ENCODE measurements at regions not wholly inside any gene's neighbourhood (a gene's known extent, or its start where the extent isn't known, plus 50 kb on each side); places are given as distances from the start of the nearest gene placed in this dataset.
"Not testable (repeated sequence)": the region's sequence is repeated elsewhere in the genome, so short reads cannot be mapped to it uniquely, and the experiment has no call there.

- DNase-seq, result not testable (repeated sequence)
Measured at GRCh38 chr7:24396387-24396786, 112.4 kb downstream of the NPY start.

GRCh38 chr7:24401628-24402593 is 117.9 kb downstream of the NPY start:
- DNase-seq, result peak; percentile 45

GRCh38 chr7:24402655-24403054 is 118.7 kb downstream of the NPY start:
- DNase-seq, result no peak

GRCh38 chr7:24403557-24403956 is 119.6 kb downstream of the NPY start:
- no peak for DNase-seq

GRCh38 chr7:24404315-24404714 is 120.3 kb downstream of the NPY start:
- DNase-seq, result no peak

- DNase-seq, result no peak
Measured at GRCh38 chr7:24405002-24405401, 121.0 kb downstream of the NPY start.

- DNase-seq, result peak; percentile 12
Measured at GRCh38 chr7:24406053-24406788, 122.2 kb downstream of the NPY start.

GRCh38 chr7:24406789-24407299 is 122.9 kb downstream of the NPY start:
- no peak for DNase-seq

GRCh38 chr7:24407965-24408364 is 124.0 kb downstream of the NPY start:
- DNase-seq, result no peak

- no peak for DNase-seq
Measured at GRCh38 chr7:24408798-24409430, 124.9 kb downstream of the NPY start.

GRCh38 chr7:24409431-24410024 is 125.5 kb downstream of the NPY start:
- no peak for DNase-seq

- DNase-seq, result no peak
Measured at GRCh38 chr7:24411226-24411625, 127.2 kb downstream of the NPY start.

- DNase-seq, result no peak
Measured at GRCh38 chr7:24417526-24418120, 133.6 kb downstream of the NPY start.

- DNase-seq, result peak; percentile 35
Measured at GRCh38 chr7:24419077-24419476, 135.1 kb downstream of the NPY start.

GRCh38 chr7:24419511-24419910 is 135.5 kb downstream of the NPY start:
- no peak for DNase-seq

GRCh38 chr7:24422441-24423010 is 138.5 kb downstream of the NPY start:
- DNase-seq, result no peak

- no peak for DNase-seq
Measured at GRCh38 chr7:24425664-24426063, 141.7 kb downstream of the NPY start.

GRCh38 chr7:24427048-24427447 is 143.1 kb downstream of the NPY start:
- no peak for DNase-seq

GRCh38 chr7:24428676-24429075 is 144.6 kb upstream of the PALS2 start:
- no peak for DNase-seq

- DNase-seq, result no peak
Measured at GRCh38 chr7:24432677-24433076, 140.6 kb upstream of the PALS2 start.

GRCh38 chr7:24434972-24435371 is 138.3 kb upstream of the PALS2 start:
- DNase-seq, result no peak
